ENCODE measurements at regions not wholly inside any gene's neighbourhood (a gene's known extent, or its start where the extent isn't known, plus 50 kb on each side); places are given as distances from the start of the nearest gene placed in this dataset.

DNA sequence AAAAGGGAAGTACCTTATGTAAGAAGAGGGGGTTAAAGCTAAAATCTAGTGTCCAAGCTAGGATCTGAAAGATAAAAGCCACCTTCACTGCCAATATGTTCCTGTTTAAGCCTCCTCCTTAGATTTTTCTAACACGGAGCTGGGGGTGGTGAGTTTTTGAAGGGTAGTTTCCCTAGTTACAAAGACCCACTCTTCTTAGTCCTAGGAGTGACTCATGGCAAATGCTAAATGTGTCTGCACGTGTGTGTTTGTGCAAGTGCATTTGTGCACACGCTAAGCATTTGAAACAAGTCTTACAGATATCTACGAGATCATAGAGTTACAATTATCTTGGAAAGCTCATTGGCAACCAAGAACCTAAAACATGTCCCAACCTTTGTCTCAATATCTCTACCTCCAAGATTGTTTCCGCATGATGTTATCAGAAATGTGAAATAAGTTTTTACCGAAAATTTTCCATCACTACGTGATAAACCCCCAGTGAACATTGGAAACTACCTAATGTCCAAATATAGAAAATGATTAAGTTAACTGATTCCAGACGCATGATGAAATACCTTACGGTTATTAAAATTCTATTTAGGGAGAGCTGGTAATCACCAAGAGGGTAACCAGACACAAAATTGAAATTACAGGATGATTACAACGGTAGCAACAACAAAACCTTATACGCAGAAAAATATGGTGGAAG is 78.0 kb upstream of the HRH2 start:
- H3K9me3 Mint-ChIP-seq = peaks cover 4% of the 10 kb centered on the region
- DNase-seq = no peak
- H3K36me3 Mint-ChIP-seq (ENCODE audit: low read depth) = peaks cover 2% of the 10 kb centered on the region
- POLR2A ChIA-PET = no interaction called here
- no peak overlapping the region for H3K4me3 Mint-ChIP-seq
- H3K27me3 Mint-ChIP-seq = peaks cover 2% of the 10 kb centered on the region
- CTCF ChIA-PET = interaction anchor here (1.1 to 1.5 kb wide), 3 partner anchors 45 to 115 kb away, joined by 3 to 5 read pairs (median 4); no protein-coding TSS in a partner anchor
- H3K4me1 Mint-ChIP-seq = no peaks in the 10 kb centered on the region
- H3K27ac Mint-ChIP-seq = no peak overlapping the region

DNA sequence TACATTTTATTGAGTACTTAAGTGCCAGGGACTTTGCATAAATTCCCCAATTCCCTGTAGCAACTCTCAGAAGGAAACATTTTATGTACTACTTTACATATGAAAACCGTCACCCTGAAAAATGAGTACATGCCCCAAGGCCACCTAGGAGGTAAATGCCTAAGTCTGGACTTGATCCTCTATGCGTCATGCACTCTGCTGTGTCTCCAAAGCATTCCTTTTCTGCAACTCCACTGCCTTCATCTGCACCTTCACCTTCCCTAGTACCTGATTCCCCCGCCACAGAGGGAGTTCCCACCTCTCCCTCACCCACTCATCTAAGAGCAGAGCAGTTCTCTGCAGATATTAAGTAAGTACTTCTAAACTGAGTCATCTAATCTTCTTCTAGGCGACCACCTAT is 75.2 kb upstream of the HRH2 start:
- H3K4me3 Mint-ChIP-seq = no peak overlapping the region
- no peaks in the 10 kb centered on the region for H3K4me1 Mint-ChIP-seq
- peaks cover 14% of the 10 kb centered on the region for H3K9me3 Mint-ChIP-seq
- DNase-seq = no peak
- peaks cover 5% of the 10 kb centered on the region for H3K27me3 Mint-ChIP-seq
- no peak overlapping the region for H3K27ac Mint-ChIP-seq
- ChIA-PET POLR2A (no interaction called here), CTCF (no interaction called here)
- H3K36me3 Mint-ChIP-seq (ENCODE audit: low read depth) = peaks cover 2% of the 10 kb centered on the region

DNA sequence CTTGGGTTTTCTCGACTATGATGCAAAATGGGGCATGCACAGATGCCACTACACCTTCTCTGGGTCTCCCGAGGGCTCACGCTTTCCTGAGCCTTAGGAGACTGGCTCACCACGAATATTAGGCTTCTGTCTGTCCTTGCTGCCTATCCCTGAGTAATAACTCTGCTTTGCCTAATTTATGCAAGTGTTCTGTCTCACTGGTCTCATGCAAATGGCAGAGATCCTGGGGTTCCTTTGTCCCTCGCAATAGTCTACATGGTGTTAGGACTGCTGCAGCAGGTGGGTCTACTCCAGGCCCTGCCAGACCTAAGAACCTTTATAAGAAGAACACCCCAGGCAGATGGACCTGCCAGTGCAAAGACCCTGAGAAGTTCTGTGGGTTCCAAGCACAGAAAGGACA is 72.3 kb upstream of the HRH2 start:
- DNase-seq = no peak
- Mint-ChIP-seq H3K36me3 (ENCODE audit: low read depth) (peaks cover 2% of the 10 kb centered on the region), H3K27ac (no peak overlapping the region), H3K4me3 (no peak overlapping the region), H3K27me3 (peaks cover 3% of the 10 kb centered on the region), H3K9me3 (peaks cover 14% of the 10 kb centered on the region), H3K4me1 (no peaks in the 10 kb centered on the region)
- ChIA-PET CTCF (interaction anchor here (0.5 to 0.9 kb wide), 2 partner anchors 10 to 15 kb away, joined by 3 read pairs; no protein-coding TSS in a partner anchor), POLR2A (no interaction called here)

DNA sequence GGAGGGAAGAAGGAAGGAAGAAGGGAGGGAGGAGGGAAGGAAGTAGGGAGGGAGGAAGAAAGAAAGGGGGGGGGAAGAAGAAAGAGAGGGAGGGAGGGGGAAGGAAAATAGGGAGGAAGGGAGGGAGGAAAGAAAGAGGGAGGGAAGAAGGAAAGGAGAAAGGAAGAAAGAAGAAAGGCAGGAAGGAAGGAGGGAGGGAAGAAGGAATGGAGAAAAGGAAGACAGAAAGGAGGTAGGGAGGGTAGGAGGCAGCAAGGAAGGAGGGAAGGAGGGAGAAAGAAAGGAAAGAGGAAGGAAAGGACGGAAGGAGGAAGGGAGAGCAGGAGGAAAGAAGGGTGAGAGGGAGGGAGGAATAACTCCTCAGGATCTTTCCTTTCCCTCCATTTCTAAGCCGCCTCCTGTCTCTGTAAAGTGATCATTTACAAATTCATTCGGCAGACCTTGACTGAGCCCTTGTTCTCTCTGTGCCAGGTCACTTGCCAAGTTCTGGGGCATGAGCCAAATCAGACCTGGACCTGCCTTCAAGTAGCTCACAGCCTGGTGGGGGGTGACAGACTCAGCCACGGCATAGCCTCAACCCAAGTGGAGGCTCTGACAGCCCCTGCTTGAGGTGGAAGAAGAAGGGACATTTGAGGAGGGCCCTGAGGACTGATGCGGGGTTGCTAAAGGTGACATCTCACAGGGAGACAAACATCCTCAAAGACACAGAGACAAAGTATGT is 69.0 kb upstream of the HRH2 start:
- no peak for DNase-seq
- ChIA-PET CTCF (no interaction called here), POLR2A (no interaction called here)
- Mint-ChIP-seq H3K27me3 (peaks cover 3% of the 10 kb centered on the region), H3K4me1 (no peaks in the 10 kb centered on the region), H3K4me3 (no peak overlapping the region), H3K27ac (no peak overlapping the region), H3K9me3 (peaks cover 10% of the 10 kb centered on the region), H3K36me3 (ENCODE audit: low read depth) (no peaks in the 10 kb centered on the region)

DNA sequence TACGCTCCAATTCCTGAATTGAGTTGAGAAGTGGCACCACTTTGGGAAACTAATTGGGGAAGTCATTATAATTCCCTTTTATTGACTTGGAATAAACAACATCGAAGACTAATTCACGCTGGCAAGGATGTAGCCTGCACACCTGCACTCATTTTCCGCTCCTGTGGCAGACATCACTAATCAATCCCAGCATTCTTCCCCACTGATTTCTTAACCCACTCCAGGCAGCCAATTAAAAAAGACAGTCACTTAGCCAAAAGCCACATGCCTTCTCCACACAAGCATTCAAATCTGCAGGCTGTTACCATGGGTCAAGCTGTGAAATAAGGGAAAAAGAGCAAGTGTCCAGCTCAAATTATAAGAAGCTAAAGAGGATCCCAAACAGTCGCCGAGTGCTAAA is 68.2 kb upstream of the HRH2 start:
- H3K36me3 Mint-ChIP-seq (ENCODE audit: low read depth) = no peaks in the 10 kb centered on the region
- CTCF ChIA-PET = no interaction called here
- POLR2A ChIA-PET = no interaction called here
- peaks cover 16% of the 10 kb centered on the region for H3K9me3 Mint-ChIP-seq
- H3K27me3 Mint-ChIP-seq = peaks cover 10% of the 10 kb centered on the region
- H3K27ac Mint-ChIP-seq = no peak overlapping the region
- no peak for DNase-seq
- H3K4me1 Mint-ChIP-seq = no peaks in the 10 kb centered on the region
- H3K4me3 Mint-ChIP-seq = no peak overlapping the region

DNA sequence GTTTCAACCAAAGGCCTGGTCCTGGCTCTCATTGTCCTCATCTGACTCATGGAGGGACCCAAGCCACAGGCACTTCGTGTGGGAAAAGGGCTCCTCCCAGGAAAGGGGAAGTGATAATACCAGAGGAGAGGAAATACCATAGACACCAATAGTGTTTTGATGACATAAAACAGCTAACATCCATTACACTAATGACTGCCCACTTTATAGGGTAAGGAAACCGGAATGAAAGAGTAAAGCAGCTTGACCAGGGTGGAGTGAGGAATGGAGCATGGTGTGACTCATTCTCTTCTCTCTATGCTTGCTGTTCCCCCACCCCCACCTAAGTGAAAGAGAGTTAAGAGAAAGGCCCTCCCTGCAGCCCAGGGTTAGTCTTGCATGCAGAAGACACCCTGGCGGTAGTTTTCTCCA is 67.4 kb upstream of the HRH2 start:
- H3K4me1 Mint-ChIP-seq = no peaks in the 10 kb centered on the region
- H3K4me3 Mint-ChIP-seq = no peak overlapping the region
- no peaks in the 10 kb centered on the region for H3K36me3 Mint-ChIP-seq (ENCODE audit: low read depth)
- H3K27me3 Mint-ChIP-seq = peaks cover 10% of the 10 kb centered on the region
- ChIA-PET POLR2A (no interaction called here), CTCF (no interaction called here)
- no peak overlapping the region for H3K27ac Mint-ChIP-seq
- DNase-seq = no peak
- peaks cover 16% of the 10 kb centered on the region for H3K9me3 Mint-ChIP-seq

DNA sequence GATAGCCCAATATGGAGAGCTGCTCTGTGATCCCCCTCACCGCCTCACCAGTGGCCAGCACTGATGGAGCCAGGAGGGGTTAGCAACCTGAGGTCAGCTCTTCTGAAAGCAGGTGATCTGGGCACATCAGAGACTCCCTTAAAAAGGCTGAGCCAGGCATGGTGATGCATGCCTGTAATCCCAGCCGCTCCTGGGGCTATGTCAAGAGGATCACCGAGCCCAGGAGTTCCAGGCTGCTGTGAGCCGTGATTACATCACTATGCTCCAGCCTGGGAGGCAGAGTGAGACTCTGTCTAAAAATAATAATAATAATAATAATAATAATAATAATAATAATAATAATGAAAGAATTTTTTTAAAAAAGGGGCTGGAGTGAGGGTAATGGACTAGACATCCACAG is 66.6 kb upstream of the HRH2 start:
- POLR2A ChIA-PET = no interaction called here
- H3K9me3 Mint-ChIP-seq = peaks cover 10% of the 10 kb centered on the region
- H3K27ac Mint-ChIP-seq = no peak overlapping the region
- no peak overlapping the region for H3K4me3 Mint-ChIP-seq
- no peaks in the 10 kb centered on the region for H3K4me1 Mint-ChIP-seq
- DNase-seq = no peak
- no peaks in the 10 kb centered on the region for H3K36me3 Mint-ChIP-seq (ENCODE audit: low read depth)
- peaks cover 12% of the 10 kb centered on the region for H3K27me3 Mint-ChIP-seq
- CTCF ChIA-PET = no interaction called here

DNA sequence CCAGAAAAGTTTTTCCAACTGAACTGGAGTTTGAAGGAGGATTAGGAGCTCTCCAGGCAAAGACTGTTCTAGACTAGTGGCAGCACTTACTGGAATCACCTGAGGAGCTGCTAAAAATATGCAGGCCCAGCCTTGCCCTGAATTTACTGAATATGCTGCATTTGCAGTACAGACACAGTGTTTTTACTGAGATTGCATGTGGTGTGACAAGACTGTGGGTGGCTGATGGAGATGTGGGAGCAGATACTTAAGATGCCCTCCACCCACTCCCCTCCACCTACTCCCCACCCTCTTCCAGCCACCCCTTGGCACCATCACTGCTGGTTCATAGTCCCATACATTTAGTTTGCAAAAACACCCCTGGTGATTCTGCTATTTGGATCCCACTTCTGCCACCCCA is 64.1 kb upstream of the HRH2 start:
- Mint-ChIP-seq H3K27me3 (peaks cover 12% of the 10 kb centered on the region), H3K4me1 (no peaks in the 10 kb centered on the region), H3K36me3 (ENCODE audit: low read depth) (no peaks in the 10 kb centered on the region), H3K4me3 (no peak overlapping the region), H3K27ac (no peak overlapping the region), H3K9me3 (peaks cover 6% of the 10 kb centered on the region)
- no peak for DNase-seq
- ChIA-PET POLR2A (no interaction called here), CTCF (interaction anchor here (0.6 kb wide), 1 partner anchor 22 kb away, joined by 3 read pairs; no protein-coding TSS in a partner anchor)

DNA sequence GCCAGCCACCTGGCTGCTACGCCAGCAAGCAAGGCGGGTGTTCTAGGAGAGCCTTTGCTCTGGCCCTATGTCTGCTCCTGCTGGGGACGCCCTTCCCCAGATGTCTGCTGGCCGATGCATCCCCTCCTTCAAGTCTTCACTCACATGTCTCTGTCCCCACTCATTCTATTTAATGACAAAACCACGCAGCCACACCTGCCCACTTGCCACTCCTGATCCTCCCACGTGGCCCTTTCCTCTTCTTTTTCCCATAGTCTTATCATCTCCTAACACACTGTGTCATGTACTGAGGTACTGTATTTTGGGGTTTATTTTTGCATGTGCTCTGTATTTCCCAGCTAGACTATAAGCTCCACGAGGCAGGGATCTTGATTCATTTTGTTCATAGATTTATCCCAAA is 62.0 kb upstream of the HRH2 start:
- Mint-ChIP-seq H3K36me3 (ENCODE audit: low read depth) (no peaks in the 10 kb centered on the region), H3K9me3 (peaks cover 6% of the 10 kb centered on the region), H3K4me3 (no peak overlapping the region), H3K4me1 (no peaks in the 10 kb centered on the region), H3K27me3 (peaks cover 14% of the 10 kb centered on the region), H3K27ac (no peak overlapping the region)
- ChIA-PET POLR2A (no interaction called here), CTCF (no interaction called here)
- DNase-seq = no peak

DNA sequence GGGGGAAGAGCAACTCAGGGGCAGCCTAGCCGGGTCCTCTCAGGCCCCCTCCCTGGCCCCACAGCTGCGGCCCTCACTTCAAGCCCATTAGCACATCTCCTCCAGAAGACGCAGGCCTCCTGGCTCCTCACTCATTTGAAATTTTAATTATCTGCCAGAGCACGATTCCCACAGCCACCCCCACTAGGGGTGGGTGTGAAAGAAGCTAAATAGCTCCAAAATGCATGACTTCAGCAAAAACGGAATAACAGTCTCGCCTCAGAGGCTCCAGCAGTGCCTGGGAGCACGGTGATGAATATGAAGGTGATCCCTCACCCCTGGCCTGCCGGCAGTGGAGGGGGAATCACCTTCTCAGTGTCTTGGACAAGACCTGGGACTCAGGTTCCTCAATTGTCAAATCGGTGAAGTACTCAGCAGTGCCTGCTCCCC is 61.1 kb upstream of the HRH2 start:
- Mint-ChIP-seq H3K27ac (no peak overlapping the region), H3K4me1 (no peaks in the 10 kb centered on the region), H3K36me3 (ENCODE audit: low read depth) (no peaks in the 10 kb centered on the region), H3K9me3 (peaks cover 6% of the 10 kb centered on the region), H3K27me3 (peaks cover 14% of the 10 kb centered on the region), H3K4me3 (no peak overlapping the region)
- POLR2A ChIA-PET = no interaction called here
- no peak for DNase-seq
- CTCF ChIA-PET = no interaction called here

DNA sequence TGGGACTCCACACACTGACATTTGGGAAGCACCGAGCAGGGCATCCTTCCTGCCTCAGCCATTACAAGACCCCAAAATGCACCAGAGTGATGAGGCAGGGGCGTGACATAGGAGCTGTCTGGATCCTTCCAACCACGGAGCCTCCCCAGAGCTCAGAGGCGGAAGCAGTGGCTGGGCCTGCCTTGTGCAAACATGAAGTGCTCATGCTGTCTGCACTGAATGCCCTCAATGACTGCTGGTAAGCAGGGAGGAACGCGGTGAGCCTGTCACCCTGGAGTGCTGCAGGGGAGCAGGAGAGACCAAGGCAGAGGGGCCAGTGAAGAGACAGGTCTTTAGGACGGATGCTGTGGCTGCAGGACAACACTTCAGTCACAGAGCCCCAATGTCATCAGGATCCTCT is 60.2 kb upstream of the HRH2 start:
- peaks cover 14% of the 10 kb centered on the region for H3K27me3 Mint-ChIP-seq
- H3K36me3 Mint-ChIP-seq (ENCODE audit: low read depth) = no peaks in the 10 kb centered on the region
- H3K9me3 Mint-ChIP-seq = peaks cover 6% of the 10 kb centered on the region
- H3K4me1 Mint-ChIP-seq = no peaks in the 10 kb centered on the region
- ChIA-PET CTCF (no interaction called here), POLR2A (no interaction called here)
- H3K27ac Mint-ChIP-seq = no peak overlapping the region
- no peak for DNase-seq
- H3K4me3 Mint-ChIP-seq = no peak overlapping the region

DNA sequence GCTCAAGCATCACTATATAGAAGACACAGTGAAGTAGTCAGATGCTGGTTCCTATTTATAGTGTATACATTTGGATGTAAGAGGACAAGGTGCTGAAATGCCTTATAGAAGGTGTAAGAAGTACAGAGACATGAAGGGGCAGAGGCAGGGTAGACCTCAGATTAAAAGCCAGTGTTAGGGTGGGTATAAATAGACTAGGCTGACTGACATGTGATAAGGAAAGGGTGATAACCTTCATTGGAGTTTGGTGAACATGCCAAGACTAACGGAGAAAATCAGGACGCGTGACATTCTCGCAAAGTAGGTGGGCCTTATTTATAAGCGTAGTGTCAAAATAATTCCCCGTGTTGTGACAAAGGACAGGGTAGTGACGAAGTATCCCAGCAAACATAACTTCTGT is 59.1 kb upstream of the HRH2 start:
- CTCF ChIA-PET = no interaction called here

DNA sequence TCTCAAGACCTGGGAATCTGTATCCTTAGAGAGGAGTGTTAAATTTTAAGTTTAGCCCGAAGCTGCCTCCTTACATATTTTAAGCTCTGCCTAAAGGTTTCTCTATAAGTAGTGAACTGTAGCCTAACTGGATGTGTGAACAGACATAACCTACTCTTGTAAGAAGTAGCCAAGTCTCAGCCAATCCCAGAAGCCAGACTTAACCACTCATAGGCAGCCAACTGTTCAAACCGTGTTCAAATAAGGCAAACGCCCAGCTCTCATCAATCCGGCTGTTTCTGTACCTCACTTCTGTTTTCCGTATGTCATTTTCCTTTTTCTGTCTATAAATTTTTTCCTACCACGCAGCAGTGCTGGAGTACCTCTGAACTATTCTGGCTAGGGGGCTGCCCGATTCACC is 58.7 kb upstream of the HRH2 start:
- no peaks in the 10 kb centered on the region for H3K36me3 Mint-ChIP-seq (ENCODE audit: low read depth)
- ChIA-PET POLR2A (no interaction called here), CTCF (no interaction called here)
- H3K4me1 Mint-ChIP-seq = no peaks in the 10 kb centered on the region
- no peak overlapping the region for H3K27ac Mint-ChIP-seq
- peaks cover 14% of the 10 kb centered on the region for H3K27me3 Mint-ChIP-seq
- H3K9me3 Mint-ChIP-seq = peaks cover 5% of the 10 kb centered on the region
- H3K4me3 Mint-ChIP-seq = no peak overlapping the region
- no peak for DNase-seq

More for the DNA sequence above, 59.1 kb upstream of the HRH2 start:
- H3K4me3 Mint-ChIP-seq = no peak overlapping the region
- peaks cover 6% of the 10 kb centered on the region for H3K9me3 Mint-ChIP-seq
- POLR2A ChIA-PET = no interaction called here
- no peak overlapping the region for H3K27ac Mint-ChIP-seq
- no peaks in the 10 kb centered on the region for H3K36me3 Mint-ChIP-seq (ENCODE audit: low read depth)
- peaks cover 14% of the 10 kb centered on the region for H3K27me3 Mint-ChIP-seq
- no peaks in the 10 kb centered on the region for H3K4me1 Mint-ChIP-seq
- DNase-seq = no peak
